HEK293 (cell line): ENCODE measurements at regions not wholly inside any gene's neighbourhood (a gene's known extent, or its start where the extent isn't known, plus 50 kb on each side); places are given as distances from the start of the nearest gene placed in this dataset.

Experiments used
- CTCF ChIA-PET: fragments of 350-600 bp; formaldehyde crosslinking; extraction: SDS; loops from one replicate; lab custom pipeline; 2021; ENCODE audit warnings: antibody characterized with exemption; lab: Yijun Ruan, JAX
- POLR2A ChIA-PET: fragments of 300-600 bp; formaldehyde crosslinking; extraction: SDS; loops from one replicate; lab custom pipeline; 2020; ENCODE audit warnings: antibody characterized with exemption, inconsistent platforms; lab: Yijun Ruan, JAX
- H3K27ac ChIP-seq: fragments of 200-500 bp; sonication (Bioruptor generic); 2 replicates; pipeline ENCODE4 v1.5.1; 2014; ENCODE audit warnings: low read depth, low read length, control low read depth, inconsistent platforms; ENCODE audit errors: extremely low read depth
- H3K36me3 ChIP-seq, 2 experiments: fragments of 200-500 bp in 1 of 2; sonication (Bioruptor generic) in 1 of 2; 1 replicate in 1 of 2; 2 replicates in 1 of 2; pipeline ENCODE4 v1.5.1; 2014 to 2017; ENCODE audit warnings: inconsistent platforms in 2 of 2, low read length in 2 of 2; ENCODE audit not compliant: control insufficient read depth in 2 of 2, insufficient read depth in 1 of 2
- H3K4me1 ChIP-seq: fragments of 200-500 bp; sonication (Bioruptor generic); 2 replicates; pipeline ENCODE4 v1.5.1; 2014; ENCODE audit warnings: mild to moderate bottlenecking, low read length, inconsistent platforms; ENCODE audit not compliant: control insufficient read depth, insufficient read depth
- H3K4me3 ChIP-seq: 2 replicates; pipeline ENCODE4 v1.5.1; 2011; ENCODE audit warnings: low read depth, mild to moderate bottlenecking, control low read depth, low read length, moderate library complexity
- H3K9me3 ChIP-seq: fragments of 200-500 bp; sonication (Bioruptor generic); 2 replicates; pipeline ENCODE4 v1.5.1; 2014; ENCODE audit warnings: low read depth, low read length, inconsistent platforms; ENCODE audit not compliant: control insufficient read depth, insufficient read depth
- AEBP2 ChIP-seq: fragments of 450-650 bp; formaldehyde crosslinking; IDR thresholded peaks from 2 replicates; pipeline ENCODE4 v1.5.1; 2016; ENCODE audit warnings: missing biosample characterization, missing genetic modification characterization, borderline replicate concordance
- GLIS2 ChIP-seq: fragments of 450-650 bp; formaldehyde crosslinking; IDR thresholded peaks from 2 replicates; pipeline ENCODE4 v1.5.1; 2016; ENCODE audit warnings: missing biosample characterization, missing genetic modification characterization
- KLF10 ChIP-seq: fragments of 450-650 bp; IDR thresholded peaks from 2 replicates; pipeline ENCODE4 v1.5.1; 2018; ENCODE audit warnings: missing biosample characterization, mild to moderate bottlenecking, missing genetic modification characterization
- KLF8 ChIP-seq: fragments of 450-650 bp; formaldehyde crosslinking; IDR thresholded peaks from 2 replicates; pipeline ENCODE4 v1.5.1; 2016; ENCODE audit warnings: missing biosample characterization, missing genetic modification characterization
- KLF9 ChIP-seq: fragments of 450-650 bp; formaldehyde crosslinking; IDR thresholded peaks from 2 replicates; pipeline ENCODE4 v1.5.1; 2016; ENCODE audit warnings: missing biosample characterization, missing genetic modification characterization, low read depth
- REPIN1 ChIP-seq: fragments of 450-650 bp; formaldehyde crosslinking; IDR thresholded peaks from 2 replicates; pipeline ENCODE4 v1.5.1; 2017; ENCODE audit warnings: missing biosample characterization, missing genetic modification characterization, low read depth
- REST ChIP-seq: fragments of 450-650 bp; formaldehyde crosslinking; IDR thresholded peaks from 2 replicates; pipeline ENCODE4 v1.5.1; 2016; ENCODE audit warnings: missing biosample characterization, missing genetic modification characterization
- SP3 ChIP-seq: fragments of 450-650 bp; formaldehyde crosslinking; IDR thresholded peaks from 2 replicates; pipeline ENCODE4 v1.5.1; 2016; ENCODE audit warnings: missing biosample characterization, missing genetic modification characterization
- WT1 ChIP-seq: fragments of 450-650 bp; formaldehyde crosslinking; IDR thresholded peaks from 2 replicates; pipeline ENCODE4 v1.5.1; 2016; ENCODE audit warnings: missing biosample characterization, missing genetic modification characterization
- YY1 ChIP-seq: fragments of 450-650 bp; formaldehyde crosslinking; IDR thresholded peaks from 2 replicates; pipeline ENCODE4 v1.5.1; 2018; ENCODE audit warnings: missing biosample characterization, missing genetic modification characterization
- ZBTB20 ChIP-seq: fragments of 450-650 bp; formaldehyde crosslinking; IDR thresholded peaks from 2 replicates; pipeline ENCODE4 v1.5.1; 2016; ENCODE audit warnings: missing biosample characterization, missing genetic modification characterization
- ZBTB6 ChIP-seq: fragments of 450-650 bp; formaldehyde crosslinking; IDR thresholded peaks from 2 replicates; pipeline ENCODE4 v1.5.1; 2017; ENCODE audit warnings: missing biosample characterization, missing genetic modification characterization
- ZNF169 ChIP-seq: fragments of 450-650 bp; formaldehyde crosslinking; IDR thresholded peaks from 2 replicates; pipeline ENCODE4 v1.5.1; 2016; ENCODE audit warnings: missing biosample characterization, missing genetic modification characterization
- ZNF174 ChIP-seq: fragments of 450-650 bp; formaldehyde crosslinking; IDR thresholded peaks from 2 replicates; pipeline ENCODE4 v1.5.0; 2017; ENCODE audit warnings: missing biosample characterization, mild to moderate bottlenecking, missing genetic modification characterization
- ZNF280C ChIP-seq: fragments of 450-650 bp; formaldehyde crosslinking; IDR thresholded peaks from 2 replicates; pipeline ENCODE4 v1.5.1; 2016; ENCODE audit warnings: missing biosample characterization, missing genetic modification characterization
- ZNF37A ChIP-seq: fragments of 450-650 bp; IDR thresholded peaks from 2 replicates; pipeline ENCODE4 v1.5.1; 2018; ENCODE audit warnings: missing biosample characterization, missing genetic modification characterization
- ZNF501 ChIP-seq: fragments of 450-650 bp; formaldehyde crosslinking; IDR thresholded peaks from 2 replicates; pipeline ENCODE4 v1.5.1; 2016; ENCODE audit warnings: missing biosample characterization, missing genetic modification characterization
- ZNF521 ChIP-seq: fragments of 450-650 bp; formaldehyde crosslinking; IDR thresholded peaks from 2 replicates; pipeline ENCODE4 v1.5.1; 2017; ENCODE audit warnings: missing biosample characterization, mild to moderate bottlenecking, missing genetic modification characterization

GRCh38 chr13:99030326-99030725, 52.5 kb upstream of the DOCK9 start (continued):
- TF ChIP-seq ZBTB6 (tag by site-specific recombination) (no peak), KLF9 (tag by site-specific recombination) (no peak), WT1 (tag by site-specific recombination) (no peak), KLF10 (no peak), SP3 (tag by site-specific recombination) (no peak), AEBP2 (tag by site-specific recombination) (no peak), ZBTB20 (tag by site-specific recombination) (no peak), REST (tag by site-specific recombination) (no peak), YY1 (no peak)

GRCh38 chr13:99031832-99032231, 54.0 kb upstream of the DOCK9 start:
- H3K9me3 ChIP-seq: no peaks in the 10 kb centered on the region
- no peaks in the 10 kb centered on the region for H3K36me3 ChIP-seq
- no peak for TF ChIP-seq ZNF521 (tag by site-specific recombination)
- no peak for TF ChIP-seq ZNF174 (tag by site-specific recombination)
- TF ChIP-seq ZNF280C (tag by site-specific recombination): no peak
- TF ChIP-seq ZNF169 (tag by site-specific recombination): no peak
- no peak for TF ChIP-seq ZNF37A (tag by site-specific recombination)
- no peak for TF ChIP-seq KLF8 (tag by site-specific recombination)
- TF ChIP-seq ZNF501 (tag by site-specific recombination): no peak
- TF ChIP-seq REPIN1 (tag by site-specific recombination): no peak
- TF ChIP-seq GLIS2 (tag by site-specific recombination): no peak
- no peak overlapping the region for H3K4me3 ChIP-seq
- H3K4me1 ChIP-seq: no peaks in the 10 kb centered on the region
- ChIA-PET POLR2A (no interaction called here), CTCF (interaction anchor here (0.5 to 1.2 kb wide), 5 partner anchors 35 to 166 kb away, joined by 3 to 4 read pairs (median 3); no protein-coding TSS in a partner anchor)
- no peak overlapping the region for H3K27ac ChIP-seq
